ENCODE measurements at regions not wholly inside any gene's neighbourhood (a gene's known extent, or its start where the extent isn't known, plus 50 kb on each side); places are given as distances from the start of the nearest gene placed in this dataset.

- no peak for DNase-seq (ENCODE audit: low read depth)
Observed at GRCh38 chr11:29959488-29959887, 57.3 kb downstream of the KCNA4 start.

- peak; percentile 0 for DNase-seq (ENCODE audit: low read depth)
Observed at GRCh38 chr11:29957431-29957830, 59.4 kb downstream of the KCNA4 start.

GRCh38 chr11:29956076-29956556 is 60.7 kb downstream of the KCNA4 start:
- no peak for DNase-seq (ENCODE audit: low read depth)

GRCh38 chr11:29943347-29943746 is 73.5 kb downstream of the KCNA4 start:
- no peak for DNase-seq (ENCODE audit: low read depth)

GRCh38 chr11:29937526-29937925 is 79.3 kb downstream of the KCNA4 start:
- DNase-seq (ENCODE audit: low read depth), result no peak

GRCh38 chr11:29934115-29934638 is 82.7 kb downstream of the KCNA4 start:
- no peak for DNase-seq (ENCODE audit: low read depth)

- DNase-seq (ENCODE audit: low read depth), result no peak
Observed at GRCh38 chr11:29916040-29916439, 100.8 kb downstream of the KCNA4 start.

- peak; percentile 7 for DNase-seq (ENCODE audit: low read depth)
Observed at GRCh38 chr11:29914203-29914930, 102.5 kb downstream of the KCNA4 start.

GRCh38 chr11:29913352-29913751 is 103.5 kb downstream of the KCNA4 start:
- DNase-seq (ENCODE audit: low read depth), result no peak

- DNase-seq (ENCODE audit: low read depth), result no peak
Observed at GRCh38 chr11:29900382-29900781, 116.4 kb downstream of the KCNA4 start.

GRCh38 chr11:29879560-29879959 is 137.3 kb downstream of the KCNA4 start:
- DNase-seq (ENCODE audit: low read depth), result no peak

- DNase-seq (ENCODE audit: low read depth), result no peak
Observed at GRCh38 chr11:29876192-29876591, 140.6 kb downstream of the KCNA4 start.

- DNase-seq (ENCODE audit: low read depth), result no peak
Observed at GRCh38 chr11:29847219-29847618, 169.6 kb downstream of the KCNA4 start.

- no peak for DNase-seq (ENCODE audit: low read depth)
Observed at GRCh38 chr11:29844701-29845379, 172.0 kb downstream of the KCNA4 start.

GRCh38 chr11:29844031-29844430 is 172.8 kb downstream of the KCNA4 start:
- DNase-seq (ENCODE audit: low read depth), result no peak

- DNase-seq (ENCODE audit: low read depth), result no peak
Observed at GRCh38 chr11:29842061-29842460, 174.8 kb downstream of the KCNA4 start.

GRCh38 chr11:29826878-29827277 is 190.0 kb downstream of the KCNA4 start:
- DNase-seq (ENCODE audit: low read depth), result no peak

GRCh38 chr11:29816359-29816758 is 200.5 kb downstream of the KCNA4 start:
- DNase-seq (ENCODE audit: low read depth), result no peak

- no peak for DNase-seq (ENCODE audit: low read depth)
Observed at GRCh38 chr11:29809121-29809520, 207.7 kb downstream of the KCNA4 start.

GRCh38 chr11:29802522-29802921 is 214.3 kb downstream of the KCNA4 start:
- DNase-seq (ENCODE audit: low read depth), result no peak

GRCh38 chr11:29801561-29801960 is 215.3 kb downstream of the KCNA4 start:
- DNase-seq (ENCODE audit: low read depth), result no peak

GRCh38 chr11:29786092-29786491 is 230.7 kb downstream of the KCNA4 start:
- no peak for DNase-seq (ENCODE audit: low read depth)

GRCh38 chr11:29783506-29783905 is 233.3 kb downstream of the KCNA4 start:
- DNase-seq (ENCODE audit: low read depth), result no peak
